Tibial nerve (tissue), 3 donors: ENCODE measurements at regions not wholly inside any gene's neighbourhood (a gene's known extent, or its start where the extent isn't known, plus 50 kb on each side); places are given as distances from the start of the nearest gene placed in this dataset.

Experiments used
- CTCF ChIP-seq, 5 experiments: fragments of 200-600 bp in 3 of 5; fragments of 450-650 bp in 2 of 5; sonication (generic) in 3 of 5; IDR thresholded peaks; one replicate each; pipeline ENCODE4 v1.5.1; 2016 to 2019; ENCODE audit warnings: antibody characterized with exemption in 5 of 5, mild to moderate bottlenecking in 3 of 5, moderate library complexity in 2 of 5
- POLR2A ChIP-seq, 2 donors: fragments of 450-650 bp; IDR thresholded peaks; one replicate each; pipeline ENCODE4 v1.6.1; 2017; ENCODE audit warnings: antibody characterized with exemption in 2 of 2, mild to moderate bottlenecking in 2 of 2, moderate library complexity in 2 of 2

GRCh38 chr5:166517976-166518375 is 1773.5 kb upstream of the WWC1 start:
- TF ChIP-seq POLR2A (IDR thresholded peaks at IDR 0.05) (no peak), CTCF (IDR thresholded peaks at IDR 0.05) (no peak)
